SK-N-SH (cell line): ENCODE measurements at regions not wholly inside any gene's neighbourhood (a gene's known extent, or its start where the extent isn't known, plus 50 kb on each side); places are given as distances from the start of the nearest gene placed in this dataset.

Source experiments
- CTCF ChIA-PET: fragments of 300-600, 350-600 bp; formaldehyde crosslinking; extraction: SDS; loops from one replicate; lab custom pipeline; 2021; lab: Yijun Ruan, JAX
- POLR2A ChIA-PET: fragments of 350-600 bp; sonication (Branson Sonifier 250); formaldehyde crosslinking; extraction: SDS; loops from one replicate; lab custom pipeline; 2020; ENCODE audit warnings: antibody characterized with exemption, inconsistent platforms; lab: Yijun Ruan, JAX
- DNase-seq: peaks from one replicate; pipeline ENCODE4 v3.0.0; 2012
- H2AFZ ChIP-seq: fragments of 200-600 bp; sonication (generic); 2 replicates; pipeline ENCODE4 v1.8.1; 2016; ENCODE audit warnings: antibody characterized with exemption, mild to moderate bottlenecking, low read depth
- H3F3A ChIP-seq: fragments of 200-600 bp; sonication (generic); replicated peaks from 2 replicates; pipeline ENCODE3; 2016; ENCODE audit warnings: antibody characterized with exemption, mild to moderate bottlenecking; ENCODE audit not compliant: insufficient read depth
- H3K27ac ChIP-seq, 2 experiments: fragments of 200-500 bp in 1 of 2; fragments of 200-600 bp in 1 of 2; sonication (Bioruptor generic) in 1 of 2; sonication (generic), shearing (Covaris generic) in 1 of 2; 2 replicates each; pipeline versions ENCODE4 v1.5.1 to v1.6.1; 2014 to 2016; ENCODE audit warnings: low read depth in 2 of 2, inconsistent platforms in 1 of 2, low read length in 1 of 2, mild to moderate bottlenecking in 1 of 2, mixed read lengths in 1 of 2
- H3K27me3 ChIP-seq: fragments of 200-600 bp; sonication (generic), shearing (Covaris generic); 2 replicates; pipeline ENCODE4 v1.6.1; 2016; ENCODE audit warnings: mixed run types; ENCODE audit not compliant: insufficient read depth
- H3K36me3 ChIP-seq, 2 experiments: fragments of 200-500 bp in 1 of 2; fragments of 200-600 bp in 1 of 2; sonication (Bioruptor generic) in 1 of 2; sonication (generic) in 1 of 2; replicated peaks in 1 of 2; 2 replicates each; pipeline versions ENCODE3 to v1.5.1; 2014 to 2016; ENCODE audit warnings: low read length in 1 of 2, mild to moderate bottlenecking in 1 of 2; ENCODE audit not compliant: insufficient read depth in 2 of 2, control insufficient read depth in 1 of 2
- H3K4me1 ChIP-seq, 2 experiments: fragments of 200-500 bp in 1 of 2; fragments of 200-600 bp in 1 of 2; sonication (Bioruptor generic) in 1 of 2; sonication (generic), shearing (Covaris generic) in 1 of 2; 2 replicates each; pipeline versions ENCODE4 v1.5.1 to v1.6.1; 2014 to 2016; ENCODE audit warnings: low read depth in 1 of 2, low read length in 1 of 2, mixed run types in 1 of 2; ENCODE audit not compliant: insufficient read depth in 2 of 2, control insufficient read depth in 1 of 2
- H3K4me2 ChIP-seq: fragments of 200-600 bp; sonication (generic), shearing (Covaris generic); 2 replicates; pipeline ENCODE4 v1.6.1; 2017; ENCODE audit warnings: mixed run types
- H3K4me3 ChIP-seq, 2 experiments: fragments of 200-500 bp in 1 of 2; fragments of 200-600 bp in 1 of 2; sonication (Bioruptor generic) in 1 of 2; sonication (generic), shearing (Covaris generic) in 1 of 2; 2 replicates each; pipeline versions ENCODE4 v1.5.1 to v1.8.1; 2014 to 2016; ENCODE audit warnings: low read depth in 2 of 2, inconsistent platforms in 1 of 2, low read length in 1 of 2, mild to moderate bottlenecking in 1 of 2, mixed read lengths in 1 of 2, moderate library complexity in 1 of 2
- H3K79me2 ChIP-seq: fragments of 200-600 bp; sonication (generic); 2 replicates; pipeline ENCODE4 v1.8.1; 2017; ENCODE audit warnings: mild to moderate bottlenecking; ENCODE audit not compliant: insufficient read depth
- H3K9ac ChIP-seq: fragments of 200-600 bp; sonication (generic); 2 replicates; pipeline ENCODE4 v1.6.1; 2017; ENCODE audit warnings: mixed run types
- H3K9me2 ChIP-seq: fragments of 200-600 bp; sonication (generic); 2 replicates; pipeline ENCODE4 v1.6.1; 2017; ENCODE audit warnings: mixed run types
- H3K9me3 ChIP-seq: fragments of 200-600 bp; sonication (generic); 2 replicates; pipeline ENCODE4 v1.6.1; 2017; ENCODE audit warnings: mixed run types, mild to moderate bottlenecking, moderate library complexity
- H4K20me1 ChIP-seq: fragments of 200-600 bp; sonication (generic); 2 replicates; pipeline ENCODE4 v1.6.1; 2017; ENCODE audit warnings: mild to moderate bottlenecking, mixed run types; ENCODE audit not compliant: insufficient read depth
- ELF1 ChIP-seq: IDR thresholded peaks from 2 replicates; pipeline ENCODE4 v1.4.0; 2012
- FOSL2 ChIP-seq: IDR thresholded peaks from 2 replicates; pipeline ENCODE4 v1.4.0; 2012; ENCODE audit warnings: low read depth, mild to moderate bottlenecking, moderate library complexity, borderline replicate concordance
- GATA2 ChIP-seq: sonication (generic); formaldehyde crosslinking; IDR thresholded peaks from 2 replicates; pipeline ENCODE4 v1.5.0; 2020; ENCODE audit warnings: mild to moderate bottlenecking, missing genetic modification reagents
- MEF2A ChIP-seq: IDR thresholded peaks from 2 replicates; pipeline ENCODE4 v1.4.0; 2012; ENCODE audit warnings: low read depth, borderline replicate concordance
- MXI1 ChIP-seq: IDR thresholded peaks from 2 replicates; pipeline ENCODE4 v1.6.1; 2012; ENCODE audit warnings: mild to moderate bottlenecking, low read depth, low read length, improper control_type of control experiment
- NFIC ChIP-seq: IDR thresholded peaks from 2 replicates; pipeline ENCODE4 v1.4.0; 2012; ENCODE audit warnings: borderline replicate concordance
- POLR2AphosphoS5 ChIP-seq: IDR thresholded peaks from 2 replicates; pipeline ENCODE4 v1.6.1; 2012; ENCODE audit warnings: low read depth, low read length
- RFX5 ChIP-seq: IDR thresholded peaks from 2 replicates; pipeline ENCODE4 v1.6.1; 2012; ENCODE audit warnings: mild to moderate bottlenecking, improper control_type of control experiment, low read length
- RXRA ChIP-seq: IDR thresholded peaks from 2 replicates; pipeline ENCODE4 v1.4.0; 2012; ENCODE audit warnings: low read depth, mild to moderate bottlenecking, borderline replicate concordance
- TAF1 ChIP-seq: IDR thresholded peaks from 2 replicates; pipeline ENCODE4 v1.6.1; 2012; ENCODE audit warnings: low read depth, mild to moderate bottlenecking, low read length, moderate library complexity, borderline replicate concordance
- TCF12 ChIP-seq: IDR thresholded peaks from 2 replicates; pipeline ENCODE4 v1.4.0; 2012
- TEAD4 ChIP-seq: IDR thresholded peaks from 2 replicates; pipeline ENCODE4 v1.4.0; 2012; ENCODE audit warnings: mild to moderate bottlenecking, borderline replicate concordance; ENCODE audit not compliant: insufficient read depth
- YY1 ChIP-seq: IDR thresholded peaks from 2 replicates; pipeline ENCODE4 v1.4.0; 2012; ENCODE audit warnings: low read depth, mild to moderate bottlenecking
- TF ChIP-seq, protein P1 (sequence below): IDR thresholded peaks from 2 replicates; pipeline ENCODE4 v1.6.1; 2012; ENCODE audit warnings: mild to moderate bottlenecking, low read depth, low read length, moderate library complexity
- TF ChIP-seq, protein P2 (sequence below): IDR thresholded peaks from 2 replicates; pipeline ENCODE4; 2012

DNA sequence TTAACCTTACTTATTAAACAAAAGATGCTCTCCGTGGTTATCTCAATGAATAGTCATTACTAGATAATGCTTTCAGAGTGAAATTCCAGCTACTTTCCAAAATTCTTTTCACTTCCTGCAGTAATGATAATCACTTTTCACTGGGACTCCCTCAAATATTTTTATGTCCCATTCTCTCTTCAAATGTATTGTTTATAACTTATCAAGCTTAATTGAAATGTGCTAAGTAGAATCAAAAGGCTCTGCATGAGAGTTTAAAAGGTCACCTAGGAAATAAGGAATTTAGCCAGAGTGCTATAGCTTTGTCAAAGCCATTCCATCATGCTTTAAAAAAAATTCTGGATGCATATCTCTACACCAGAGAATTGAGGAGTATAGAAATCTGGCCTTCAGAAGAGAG is 106.4 kb downstream of the ODF2L start (continued):
- TF ChIP-seq, protein P1, sequence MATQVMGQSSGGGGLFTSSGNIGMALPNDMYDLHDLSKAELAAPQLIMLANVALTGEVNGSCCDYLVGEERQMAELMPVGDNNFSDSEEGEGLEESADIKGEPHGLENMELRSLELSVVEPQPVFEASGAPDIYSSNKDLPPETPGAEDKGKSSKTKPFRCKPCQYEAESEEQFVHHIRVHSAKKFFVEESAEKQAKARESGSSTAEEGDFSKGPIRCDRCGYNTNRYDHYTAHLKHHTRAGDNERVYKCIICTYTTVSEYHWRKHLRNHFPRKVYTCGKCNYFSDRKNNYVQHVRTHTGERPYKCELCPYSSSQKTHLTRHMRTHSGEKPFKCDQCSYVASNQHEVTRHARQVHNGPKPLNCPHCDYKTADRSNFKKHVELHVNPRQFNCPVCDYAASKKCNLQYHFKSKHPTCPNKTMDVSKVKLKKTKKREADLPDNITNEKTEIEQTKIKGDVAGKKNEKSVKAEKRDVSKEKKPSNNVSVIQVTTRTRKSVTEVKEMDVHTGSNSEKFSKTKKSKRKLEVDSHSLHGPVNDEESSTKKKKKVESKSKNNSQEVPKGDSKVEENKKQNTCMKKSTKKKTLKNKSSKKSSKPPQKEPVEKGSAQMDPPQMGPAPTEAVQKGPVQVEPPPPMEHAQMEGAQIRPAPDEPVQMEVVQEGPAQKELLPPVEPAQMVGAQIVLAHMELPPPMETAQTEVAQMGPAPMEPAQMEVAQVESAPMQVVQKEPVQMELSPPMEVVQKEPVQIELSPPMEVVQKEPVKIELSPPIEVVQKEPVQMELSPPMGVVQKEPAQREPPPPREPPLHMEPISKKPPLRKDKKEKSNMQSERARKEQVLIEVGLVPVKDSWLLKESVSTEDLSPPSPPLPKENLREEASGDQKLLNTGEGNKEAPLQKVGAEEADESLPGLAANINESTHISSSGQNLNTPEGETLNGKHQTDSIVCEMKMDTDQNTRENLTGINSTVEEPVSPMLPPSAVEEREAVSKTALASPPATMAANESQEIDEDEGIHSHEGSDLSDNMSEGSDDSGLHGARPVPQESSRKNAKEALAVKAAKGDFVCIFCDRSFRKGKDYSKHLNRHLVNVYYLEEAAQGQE: no peak
- TF ChIP-seq YY1: no peak
- no peak for TF ChIP-seq ELF1
- TF ChIP-seq NFIC: no peak
- no peak for TF ChIP-seq GATA2 (CRISPR knock-in tag)
- no peak for TF ChIP-seq TCF12
- TF ChIP-seq MEF2A: no peak

DNA sequence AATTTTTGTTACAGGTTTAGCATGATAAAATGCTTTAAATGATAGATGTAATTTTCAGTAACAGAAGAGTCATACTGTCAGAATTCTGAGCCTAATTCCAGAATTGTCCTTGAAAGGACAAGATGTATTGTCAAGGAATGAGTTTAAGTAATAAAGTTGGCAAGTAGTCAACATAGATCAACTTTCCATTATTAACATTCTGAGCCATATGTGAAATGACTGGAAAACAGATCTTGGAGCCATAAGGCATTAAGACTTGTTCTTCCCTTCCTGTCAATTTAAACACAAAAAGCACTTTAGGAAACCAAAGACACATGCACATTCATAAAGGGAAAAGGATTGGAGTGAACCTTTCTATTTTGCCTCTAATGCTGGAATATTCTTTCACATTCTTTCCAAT is 107.0 kb downstream of the ODF2L start:
- no peaks in the 10 kb centered on the region for H3F3A ChIP-seq
- no peaks in the 10 kb centered on the region for H3K9me3 ChIP-seq
- TF ChIP-seq, protein P2, sequence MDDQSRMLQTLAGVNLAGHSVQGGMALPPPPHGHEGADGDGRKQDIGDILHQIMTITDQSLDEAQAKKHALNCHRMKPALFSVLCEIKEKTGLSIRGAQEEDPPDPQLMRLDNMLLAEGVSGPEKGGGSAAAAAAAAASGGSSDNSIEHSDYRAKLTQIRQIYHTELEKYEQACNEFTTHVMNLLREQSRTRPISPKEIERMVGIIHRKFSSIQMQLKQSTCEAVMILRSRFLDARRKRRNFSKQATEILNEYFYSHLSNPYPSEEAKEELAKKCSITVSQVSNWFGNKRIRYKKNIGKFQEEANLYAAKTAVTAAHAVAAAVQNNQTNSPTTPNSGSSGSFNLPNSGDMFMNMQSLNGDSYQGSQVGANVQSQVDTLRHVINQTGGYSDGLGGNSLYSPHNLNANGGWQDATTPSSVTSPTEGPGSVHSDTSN: no peak
- TF ChIP-seq MXI1 (no peak), TEAD4 (no peak), RFX5 (no peak), FOSL2 (no peak), POLR2AphosphoS5 (no peak), RXRA (no peak), TAF1 (no peak)
- H3K27me3 ChIP-seq: no peaks in the 10 kb centered on the region; the same call in 1 of the 2 replicates
- no peak overlapping the region for H2AFZ ChIP-seq
- H3K79me2 ChIP-seq: no peaks in the 10 kb centered on the region
- ChIA-PET CTCF (interaction anchor here (0.9 kb wide), 1 partner anchor 21 kb away, joined by 4 read pairs; no protein-coding TSS in a partner anchor), POLR2A (no interaction called here)
- H3K4me1 ChIP-seq: no peaks in the 10 kb centered on the region
- DNase-seq: no peak
- no peaks in the 10 kb centered on the region for H4K20me1 ChIP-seq
- H3K36me3 ChIP-seq: no peaks in the 10 kb centered on the region
- no peak overlapping the region for H3K4me2 ChIP-seq
- H3K4me3 ChIP-seq: no peak overlapping the region
- H3K9ac ChIP-seq: no peak overlapping the region
- H3K9me2 ChIP-seq: no peaks in the 10 kb centered on the region
- H3K27ac ChIP-seq: no peak overlapping the region
